Endothelial cell of umbilical vein (primary cell): ENCODE measurements at regions not wholly inside any gene's neighbourhood (a gene's known extent, or its start where the extent isn't known, plus 50 kb on each side); places are given as distances from the start of the nearest gene placed in this dataset.
"Not testable (repeated sequence)": the region's sequence is repeated elsewhere in the genome, so short reads cannot be mapped to it uniquely, and the experiment has no call there.

Source experiments
- BruUV-seq: library from RNA; stranded (reverse); fragments of 400-500 nt; replicated peaks from 2 replicates; lab custom pipeline; 2021; lab: Mats Ljungman, UMichigan
- CTCF ChIA-PET: fragments of 300-600, 350-600 bp; sonication (Branson Sonifier 250); formaldehyde crosslinking; loops from one replicate; lab custom pipeline; 2021; ENCODE audit warnings: antibody characterized with exemption, inconsistent platforms; lab: Charles Lee
- POLR2A ChIA-PET: fragments of 300-600, 350-600 bp; sonication (Branson Sonifier 250); formaldehyde crosslinking; loops from one replicate; lab custom pipeline; 2021; ENCODE audit warnings: antibody characterized with exemption, inconsistent platforms; lab: Charles Lee
- DNase-seq: peaks from one replicate; pipeline ENCODE4 v3.0.0-alpha.2; 2011; ENCODE audit warnings: low read depth, low spot score
- FAIRE-seq: peaks from 2 replicates; lab custom pipeline; 2011; peaks lifted over from hg19 to GRCh38; lab: Jason Lieb, UNC
- H2AFZ ChIP-seq: 2 replicates; pipeline ENCODE4 v1.6.0; 2012; ENCODE audit warnings: low read depth, low read length, control low read depth, inconsistent platforms
- H3K27ac ChIP-seq: 2 replicates; pipeline ENCODE4 v1.5.1; 2011; ENCODE audit warnings: low read depth, mild to moderate bottlenecking, control low read depth, low read length, moderate library complexity; ENCODE audit not compliant: insufficient read depth
- H3K27me3 ChIP-seq, 2 experiments: 2 replicates each; pipeline versions ENCODE4 v1.6.0 to v1.6.1; 2011; ENCODE audit warnings: low read length in 2 of 2, mixed read lengths in 1 of 2; ENCODE audit not compliant: control insufficient read depth in 2 of 2, insufficient read depth in 2 of 2
- H3K36me3 ChIP-seq, 2 experiments: 2 replicates in 1 of 2; 3 replicates in 1 of 2; pipeline ENCODE4 v1.5.1; 2011; ENCODE audit warnings: low read length in 2 of 2, mild to moderate bottlenecking in 1 of 2, moderate library complexity in 1 of 2; ENCODE audit not compliant: control insufficient read depth in 2 of 2, insufficient read depth in 2 of 2; ENCODE audit errors: extremely low read depth in 1 of 2
- H3K4me1 ChIP-seq: 3 replicates; pipeline ENCODE4 v1.5.1; 2011; ENCODE audit warnings: mild to moderate bottlenecking, low read length; ENCODE audit not compliant: control insufficient read depth, insufficient read depth; ENCODE audit errors: extremely low read depth
- H3K4me2 ChIP-seq: 2 replicates; pipeline ENCODE4 v1.6.1; 2011; ENCODE audit warnings: low read length, control low read depth, mixed read lengths; ENCODE audit not compliant: insufficient read depth
- H3K4me3 ChIP-seq, 3 experiments: fragments of 200-600 bp in 1 of 3; sonication (generic), shearing (Covaris generic) in 1 of 3; replicated peaks in 1 of 3; 2 replicates each; pipeline ENCODE4 v1.5.1; 2011 to 2016; ENCODE audit warnings: control low read depth in 3 of 3, low read length in 3 of 3, mild to moderate bottlenecking in 2 of 3, inconsistent platforms in 1 of 3, low read depth in 1 of 3, moderate library complexity in 1 of 3; ENCODE audit not compliant: insufficient read depth in 1 of 3
- H3K79me2 ChIP-seq: 2 replicates; pipeline ENCODE4 v1.6.0; 2012; ENCODE audit warnings: low read length, inconsistent platforms; ENCODE audit not compliant: control insufficient read depth, insufficient read depth
- H3K9ac ChIP-seq: replicated peaks from 2 replicates; pipeline ENCODE3; 2011; ENCODE audit warnings: low read length, control low read depth; ENCODE audit not compliant: insufficient read depth; ENCODE audit errors: extremely low read depth
- H3K9me1 ChIP-seq: replicated peaks from 3 replicates; pipeline ENCODE4 v1.6.0; 2011; ENCODE audit warnings: mild to moderate bottlenecking, low read length; ENCODE audit not compliant: control insufficient read depth, insufficient read depth; ENCODE audit errors: extremely low read depth
- H3K9me3 ChIP-seq: replicated peaks from 2 replicates; pipeline ENCODE4 v1.5.1; 2012; ENCODE audit warnings: low read length, inconsistent platforms; ENCODE audit not compliant: control insufficient read depth, insufficient read depth
- H4K20me1 ChIP-seq: replicated peaks from 2 replicates; pipeline ENCODE3; 2011; ENCODE audit warnings: mild to moderate bottlenecking, low read length; ENCODE audit not compliant: control insufficient read depth, insufficient read depth; ENCODE audit errors: extremely low read depth
- EZH2 ChIP-seq: IDR thresholded peaks from 2 replicates; pipeline ENCODE4 v1.6.1; 2012; ENCODE audit warnings: borderline replicate concordance, low read depth, mild to moderate bottlenecking, moderate library complexity, low read length, inconsistent platforms; ENCODE audit not compliant: severe bottlenecking
- FOS ChIP-seq: IDR thresholded peaks from 2 replicates; pipeline ENCODE4 v1.6.1; 2011; ENCODE audit warnings: mild to moderate bottlenecking, low read length, moderate library complexity, borderline replicate concordance; ENCODE audit not compliant: insufficient read depth
- GATA2 ChIP-seq: IDR thresholded peaks from 2 replicates; pipeline ENCODE4 v1.7.0; 2011; ENCODE audit warnings: low read depth, mild to moderate bottlenecking, moderate library complexity, mixed read lengths, low read length; ENCODE audit not compliant: insufficient read length, insufficient read depth
- JUN ChIP-seq: IDR thresholded peaks from 2 replicates; pipeline ENCODE4 v1.6.1; 2011; ENCODE audit warnings: borderline replicate concordance, low read depth; ENCODE audit not compliant: insufficient read length, insufficient read depth
- MYC ChIP-seq: IDR thresholded peaks from one replicate; pipeline ENCODE4 v1.6.1; 2011; ENCODE audit warnings: mild to moderate bottlenecking, low read depth, low read length
- POLR2A ChIP-seq: IDR thresholded peaks from 2 replicates; pipeline ENCODE4 v1.6.1; 2012; ENCODE audit warnings: low read depth, mild to moderate bottlenecking, control low read depth, low read length
- POLR2AphosphoS5 ChIP-seq: IDR thresholded peaks from 2 replicates; pipeline ENCODE4 v1.6.1; 2012; ENCODE audit warnings: low read depth, mild to moderate bottlenecking, control low read depth, low read length, moderate library complexity; ENCODE audit not compliant: insufficient read depth
- dilution Hi-C: fragments of 300-500 bp; cut with MboI; formaldehyde crosslinking; loops from one replicate; pipeline ENCODE4 v1.15.0; 2019; ENCODE audit warnings: low sequenced_read_pairs; ENCODE audit not compliant: extremely low pct_ligation_motif_present
- intact Hi-C: fragments of 100-400 bp; cut with micrococcal nuclease; formaldehyde crosslinking; loops from one replicate; pipeline ENCODE4 v1.10.0; 2022
- TF ChIP-seq, protein P1 (sequence below): IDR thresholded peaks from 2 replicates; pipeline ENCODE4 v1.6.1; 2011; ENCODE audit not compliant: insufficient read depth, insufficient read length
- TF ChIP-seq, protein P2 (sequence below), 2 donors: IDR thresholded peaks; 1 replicate in 1 of 2; 2 replicates in 1 of 2; pipeline ENCODE4 v1.5.1; 2011; ENCODE audit warnings: low read length in 2 of 2, mild to moderate bottlenecking in 2 of 2, moderate library complexity in 2 of 2, control low read depth in 1 of 2, inconsistent platforms in 1 of 2, low read depth in 1 of 2; ENCODE audit not compliant: insufficient read depth in 1 of 2; ENCODE audit errors: extremely low read depth in 1 of 2

- CTCF ChIA-PET, H3K4me3 ChIP-seq, H3K4me1 ChIP-seq, FAIRE-seq, DNase-seq, H3K27ac ChIP-seq, H3K9ac ChIP-seq, intact Hi-C loops, H2AFZ ChIP-seq, H3K79me2 ChIP-seq, H4K20me1 ChIP-seq, H3K36me3 ChIP-seq, H3K9me3 ChIP-seq, H3K27me3 ChIP-seq, H3K4me2 ChIP-seq, BruUV-seq, H3K9me1 ChIP-seq, POLR2A ChIA-PET, dilution Hi-C loops: not testable (repeated sequence)
Observed at GRCh38 chr7:114169389-114169788, 245.2 kb upstream of the FOXP2 start.

DNA sequence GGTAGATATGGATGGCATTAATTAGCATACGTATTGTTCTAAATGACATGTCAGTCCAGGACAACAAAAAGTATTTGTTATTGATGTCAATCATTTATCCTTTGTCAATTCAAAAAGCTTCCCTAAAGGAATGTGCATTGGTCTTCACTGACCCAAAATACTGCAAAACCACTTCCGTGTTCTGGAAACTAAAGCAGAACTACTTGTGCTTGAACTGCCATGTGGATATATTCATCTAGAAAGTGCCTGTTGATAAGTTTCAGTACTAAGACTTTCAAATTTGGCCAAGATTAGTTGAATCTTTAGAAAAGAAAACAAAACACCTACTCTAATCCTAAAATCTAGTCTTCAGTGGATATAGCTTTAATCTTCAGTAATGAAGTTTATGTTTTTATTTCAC, 242.1 kb upstream of the PPP1R3A start:
- Histone ChIP-seq H3K79me2 (no peaks in the 10 kb centered on the region), H3K4me1 (no peaks in the 10 kb centered on the region), H4K20me1 (no peaks in the 10 kb centered on the region), H3K4me2 (no peak overlapping the region), H3K9me1 (no peaks in the 10 kb centered on the region), H3K36me3 (no peaks in the 10 kb centered on the region), H3K9me3 (no peaks in the 10 kb centered on the region), H3K9ac (no peak overlapping the region), H3K27me3 (no peaks in the 10 kb centered on the region), H3K27ac (no peak overlapping the region), H3K4me3 (no peak overlapping the region), H2AFZ (no peak overlapping the region)
- intact Hi-C loops (no loop called here), dilution Hi-C loops (no loop called here)
- DNase-seq = no peak
- BruUV-seq = no TSS peak
- TF ChIP-seq GATA2 (no peak), JUN (no peak), EZH2 (no peak), FOS (no peak), POLR2AphosphoS5 (no peak), MYC (no peak), POLR2A (no peak)
- TF ChIP-seq, protein P1, sequence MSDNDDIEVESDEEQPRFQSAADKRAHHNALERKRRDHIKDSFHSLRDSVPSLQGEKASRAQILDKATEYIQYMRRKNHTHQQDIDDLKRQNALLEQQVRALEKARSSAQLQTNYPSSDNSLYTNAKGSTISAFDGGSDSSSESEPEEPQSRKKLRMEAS = no peak
- TF ChIP-seq, protein P2, sequence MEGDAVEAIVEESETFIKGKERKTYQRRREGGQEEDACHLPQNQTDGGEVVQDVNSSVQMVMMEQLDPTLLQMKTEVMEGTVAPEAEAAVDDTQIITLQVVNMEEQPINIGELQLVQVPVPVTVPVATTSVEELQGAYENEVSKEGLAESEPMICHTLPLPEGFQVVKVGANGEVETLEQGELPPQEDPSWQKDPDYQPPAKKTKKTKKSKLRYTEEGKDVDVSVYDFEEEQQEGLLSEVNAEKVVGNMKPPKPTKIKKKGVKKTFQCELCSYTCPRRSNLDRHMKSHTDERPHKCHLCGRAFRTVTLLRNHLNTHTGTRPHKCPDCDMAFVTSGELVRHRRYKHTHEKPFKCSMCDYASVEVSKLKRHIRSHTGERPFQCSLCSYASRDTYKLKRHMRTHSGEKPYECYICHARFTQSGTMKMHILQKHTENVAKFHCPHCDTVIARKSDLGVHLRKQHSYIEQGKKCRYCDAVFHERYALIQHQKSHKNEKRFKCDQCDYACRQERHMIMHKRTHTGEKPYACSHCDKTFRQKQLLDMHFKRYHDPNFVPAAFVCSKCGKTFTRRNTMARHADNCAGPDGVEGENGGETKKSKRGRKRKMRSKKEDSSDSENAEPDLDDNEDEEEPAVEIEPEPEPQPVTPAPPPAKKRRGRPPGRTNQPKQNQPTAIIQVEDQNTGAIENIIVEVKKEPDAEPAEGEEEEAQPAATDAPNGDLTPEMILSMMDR (IDR thresholded peaks at IDR 0.05; ENCODE audit: extremely low read depth in 1 of 2, insufficient read depth in 1 of 2, low read depth in 1 of 2, low read length in 2 of 2) = no peak
- ChIA-PET POLR2A (no interaction called here), CTCF (interaction anchor here (0.6 kb wide), 1 partner anchor 1324 kb away, joined by 3 read pairs; no protein-coding TSS in a partner anchor)
- no peak for FAIRE-seq
